ENCODE measurements at regions not wholly inside any gene's neighbourhood (a gene's known extent, or its start where the extent isn't known, plus 50 kb on each side); places are given as distances from the start of the nearest gene placed in this dataset.

DNA sequence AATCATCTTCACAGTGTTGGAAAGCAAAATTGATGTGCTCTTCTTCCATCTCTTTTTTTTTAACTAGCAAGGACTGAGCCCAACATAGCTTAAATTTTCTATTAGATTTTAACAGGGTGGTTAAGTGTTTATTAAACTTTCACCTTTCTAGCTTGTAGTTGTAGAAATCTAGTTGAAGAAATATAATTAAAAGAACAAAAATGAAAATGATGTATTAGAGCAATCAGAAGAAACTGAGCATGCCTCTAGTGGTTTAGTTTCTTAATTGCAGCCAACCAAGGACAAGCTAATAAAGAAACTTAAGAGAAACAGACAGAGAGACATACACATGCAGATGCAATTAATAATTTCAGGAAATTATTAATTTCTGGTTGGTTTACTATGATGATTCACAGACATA, 673.0 kb upstream of the LMO3 start:
- no peak for ATAC-seq
- no peak overlapping the region for H3K27ac Mint-ChIP-seq
- peaks cover 14% of the 10 kb centered on the region for H3K9me3 Mint-ChIP-seq

DNA sequence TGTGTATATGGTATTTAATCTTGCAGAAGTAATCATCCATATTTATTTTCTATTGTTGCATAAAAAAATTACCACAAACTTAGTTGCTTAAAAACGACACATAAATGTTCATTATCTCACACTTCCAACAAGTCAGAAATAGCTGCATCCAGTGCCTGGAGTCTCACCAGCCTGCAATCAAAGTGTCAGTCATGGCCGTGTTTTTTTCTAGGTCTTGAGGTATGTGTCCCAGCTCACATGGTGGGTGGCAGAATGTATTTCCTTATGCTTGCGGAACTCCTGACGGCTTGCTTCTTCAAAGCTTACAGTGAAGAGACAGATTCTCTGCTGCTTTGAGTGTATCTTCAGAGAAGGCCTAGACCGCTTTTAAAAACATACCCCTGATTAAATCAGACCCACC, 670.2 kb upstream of the LMO3 start:
- no peaks in the 10 kb centered on the region for H3K36me3 Mint-ChIP-seq
- no peak overlapping the region for H3K27ac Mint-ChIP-seq
- DNase-seq (ENCODE audit: low spot score in 2 of 2) (no peak), ATAC-seq (no peak)
- H3K4me1 Mint-ChIP-seq = no peaks in the 10 kb centered on the region
- H3K4me3 Mint-ChIP-seq = no peak overlapping the region
- peaks cover 14% of the 10 kb centered on the region for H3K9me3 Mint-ChIP-seq

More for the DNA sequence above, 673.0 kb upstream of the LMO3 start:
- Mint-ChIP-seq H3K36me3 (no peaks in the 10 kb centered on the region), H3K4me3 (no peak overlapping the region), H3K4me1 (no peaks in the 10 kb centered on the region)
- DNase-seq (ENCODE audit: low spot score in 2 of 2) = no peak

DNA sequence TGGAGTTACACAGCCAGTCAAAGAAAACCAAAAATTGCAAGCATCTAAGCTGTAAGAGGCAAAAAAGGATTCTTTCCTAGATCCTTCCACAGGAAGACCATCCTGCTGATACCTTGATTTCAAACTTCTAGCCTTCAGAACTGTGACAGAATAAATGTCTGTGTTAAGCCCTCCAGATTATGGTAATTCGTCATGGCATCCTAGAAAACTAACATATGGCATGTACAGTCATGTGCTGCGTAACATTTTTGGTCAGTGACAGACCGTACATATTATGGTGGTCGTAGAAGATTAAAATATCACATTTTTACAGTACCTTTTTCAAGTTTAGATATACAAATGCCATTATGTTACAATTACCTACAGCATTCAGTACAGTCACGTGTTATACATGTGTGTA, 660.9 kb upstream of the LMO3 start:
- DNase-seq (ENCODE audit: low spot score in 2 of 2) (no peak), ATAC-seq (no peak)
- no peak overlapping the region for H3K27ac Mint-ChIP-seq
- H3K36me3 Mint-ChIP-seq = no peaks in the 10 kb centered on the region
- no peak overlapping the region for H3K4me3 Mint-ChIP-seq
- peaks cover 3% of the 10 kb centered on the region for H3K9me3 Mint-ChIP-seq
- H3K4me1 Mint-ChIP-seq = no peaks in the 10 kb centered on the region

DNA sequence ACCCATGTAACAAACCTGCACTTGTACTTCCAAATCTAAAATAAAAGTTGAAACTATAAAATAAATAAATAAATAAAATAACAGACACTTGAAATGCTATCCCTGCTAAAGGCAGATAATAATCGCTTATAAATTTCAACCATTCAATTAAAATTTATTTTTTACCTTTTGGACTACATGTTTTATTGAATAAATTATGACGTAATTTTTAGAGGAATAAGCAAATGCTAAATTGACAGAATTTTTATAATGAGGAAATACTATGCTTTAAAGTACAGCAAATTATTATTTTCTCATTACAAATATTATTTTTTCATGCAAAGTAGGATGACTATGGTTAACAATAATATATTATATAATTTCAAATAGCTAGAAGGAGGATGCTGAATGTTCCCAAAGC, 658.6 kb upstream of the LMO3 start:
- no peaks in the 10 kb centered on the region for H3K9me3 Mint-ChIP-seq
- ATAC-seq (no peak), DNase-seq (ENCODE audit: low spot score in 2 of 2) (no peak)
- no peaks in the 10 kb centered on the region for H3K4me1 Mint-ChIP-seq
- H3K36me3 Mint-ChIP-seq = no peaks in the 10 kb centered on the region
- no peak overlapping the region for H3K27ac Mint-ChIP-seq
- no peak overlapping the region for H3K4me3 Mint-ChIP-seq

DNA sequence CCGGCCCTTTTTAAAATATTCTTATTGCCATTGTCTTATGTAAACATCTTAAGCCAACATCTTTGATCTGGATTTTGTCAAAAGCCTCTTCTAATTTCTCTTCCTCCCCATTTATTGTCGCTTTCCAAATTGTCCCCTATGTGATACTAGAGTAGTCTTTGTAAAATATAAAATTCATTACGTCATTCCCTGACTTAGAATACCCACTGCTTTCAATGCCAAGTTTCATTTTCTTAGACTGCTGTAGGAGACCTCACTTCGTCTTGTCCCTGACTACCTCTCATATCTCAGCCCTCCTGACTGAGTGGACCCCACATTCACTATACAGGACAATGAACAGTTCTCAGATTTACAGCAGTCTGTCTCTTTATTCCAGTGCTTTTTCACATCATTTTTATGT, 633.9 kb upstream of the LMO3 start:
- DNase-seq (ENCODE audit: low spot score in 2 of 2) (no peak), ATAC-seq (no peak)
- H3K27ac Mint-ChIP-seq = no peak overlapping the region
- H3K4me1 Mint-ChIP-seq = no peaks in the 10 kb centered on the region
- H3K36me3 Mint-ChIP-seq = no peaks in the 10 kb centered on the region
- H3K9me3 Mint-ChIP-seq = peaks cover 23% of the 10 kb centered on the region
- H3K4me3 Mint-ChIP-seq = no peak overlapping the region

DNA sequence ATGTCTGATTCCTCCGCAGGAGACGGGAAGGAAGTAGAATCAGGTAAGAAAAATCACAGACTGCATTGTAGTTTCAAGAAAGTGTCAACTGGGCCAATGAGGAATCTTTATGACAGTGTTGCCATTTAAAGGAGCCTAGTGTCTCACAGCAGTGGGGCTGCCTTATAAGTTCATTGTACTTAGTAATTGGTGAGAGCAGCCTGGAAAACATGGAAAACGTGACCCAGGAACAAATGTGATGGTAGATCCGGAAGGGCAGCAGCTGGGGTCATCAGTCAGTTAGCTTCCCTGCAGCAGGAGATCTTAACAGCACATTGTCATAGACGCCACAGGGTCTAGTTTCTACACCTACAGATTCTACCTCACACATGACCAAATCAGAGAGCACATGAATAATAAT, 630.0 kb upstream of the LMO3 start:
- no peak for ATAC-seq
- H3K36me3 Mint-ChIP-seq = no peaks in the 10 kb centered on the region
- no peak overlapping the region for H3K4me3 Mint-ChIP-seq
- no peak overlapping the region for H3K27ac Mint-ChIP-seq
- H3K4me1 Mint-ChIP-seq = no peaks in the 10 kb centered on the region
- peaks cover 19% of the 10 kb centered on the region for H3K9me3 Mint-ChIP-seq
- no peak for DNase-seq (ENCODE audit: low spot score in 2 of 2)

DNA sequence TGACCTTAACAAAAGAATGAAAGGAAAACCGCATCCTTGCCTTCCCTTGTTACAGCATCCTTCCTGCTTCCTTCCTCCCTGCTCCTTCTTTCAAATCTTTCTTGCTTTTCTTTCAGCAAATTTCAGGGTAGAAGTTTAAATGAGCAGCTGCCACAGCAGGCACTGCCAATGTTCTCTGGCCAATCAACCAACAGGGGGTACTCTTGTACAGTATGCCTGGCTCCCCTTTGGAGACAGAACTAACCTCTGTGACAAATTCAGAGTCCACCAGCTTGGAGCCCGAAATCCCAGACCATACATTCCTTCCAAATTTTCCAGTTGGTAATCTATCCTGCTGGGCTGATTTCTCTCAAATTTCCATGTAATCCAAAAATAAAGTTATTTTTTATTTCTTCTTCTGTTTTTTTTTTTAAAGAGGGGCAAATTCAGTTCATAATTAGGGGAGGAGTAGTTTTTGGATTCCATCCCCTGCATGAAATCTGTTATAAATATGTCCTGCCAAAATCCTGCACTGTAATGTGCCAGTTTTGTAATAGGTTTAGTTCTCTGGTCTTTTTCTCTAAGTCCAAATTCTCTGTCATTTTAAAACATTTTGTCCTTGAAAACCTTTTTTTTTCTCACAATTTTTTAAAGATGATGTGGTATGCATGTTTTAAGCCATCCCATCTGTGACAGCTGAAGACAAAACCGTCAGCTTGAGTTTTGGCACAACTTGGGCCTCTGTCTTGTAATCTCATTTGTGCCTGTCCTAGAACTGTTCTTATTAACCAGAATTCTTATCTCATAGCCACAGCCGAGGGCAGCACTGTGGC, 610.0 kb upstream of the LMO3 start:
- Mint-ChIP-seq H3K9me3 (peaks cover 14% of the 10 kb centered on the region), H3K4me3 (no peak overlapping the region), H3K27ac (no peak overlapping the region), H3K36me3 (no peaks in the 10 kb centered on the region), H3K4me1 (no peaks in the 10 kb centered on the region)
- ATAC-seq = no peak
- DNase-seq (ENCODE audit: low spot score in 2 of 2) = no peak

DNA sequence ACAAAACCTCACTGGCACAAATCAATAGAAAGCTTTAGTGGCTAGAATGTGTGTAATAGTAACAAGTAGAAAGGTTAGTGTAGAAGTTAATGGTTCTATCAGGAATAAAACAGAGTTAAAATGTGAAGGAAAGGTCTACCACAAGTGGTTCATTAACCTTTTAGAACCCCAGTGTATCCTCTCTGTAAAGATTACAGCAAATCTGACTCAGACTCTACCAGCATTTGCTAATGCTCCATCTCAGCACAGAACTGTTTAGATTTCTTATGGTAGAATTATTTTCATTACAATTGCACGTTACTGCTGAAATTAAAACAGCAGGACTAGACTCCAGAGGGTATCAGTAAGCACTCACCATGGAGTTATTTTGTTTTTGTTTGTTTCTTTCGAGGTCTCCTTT, 609.0 kb upstream of the LMO3 start:
- H3K9me3 Mint-ChIP-seq = peaks cover 18% of the 10 kb centered on the region
- H3K27ac Mint-ChIP-seq = no peak overlapping the region
- DNase-seq (ENCODE audit: low spot score in 2 of 2) (no peak), ATAC-seq (no peak)
- H3K4me1 Mint-ChIP-seq = no peaks in the 10 kb centered on the region
- no peaks in the 10 kb centered on the region for H3K36me3 Mint-ChIP-seq
- H3K4me3 Mint-ChIP-seq = no peak overlapping the region

DNA sequence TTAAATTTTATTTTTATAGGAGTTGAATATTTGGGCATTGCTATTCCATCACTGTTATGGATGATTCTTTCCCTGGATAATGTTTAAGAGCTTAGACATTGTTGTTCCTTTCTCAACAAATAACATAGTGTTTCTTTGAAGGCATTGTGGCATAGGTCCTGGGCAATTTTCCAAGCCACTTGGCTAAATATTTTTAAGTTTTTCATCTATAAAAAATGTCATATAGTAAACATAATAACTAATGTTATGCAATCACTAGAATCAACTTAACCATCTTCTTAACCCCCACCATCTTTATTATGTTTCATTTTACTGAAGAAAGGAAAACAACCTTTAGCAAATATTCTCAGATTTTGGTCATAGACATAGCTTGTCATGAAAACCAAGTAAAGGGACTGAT, 600.6 kb upstream of the LMO3 start:
- ATAC-seq (no peak), DNase-seq (ENCODE audit: low spot score in 2 of 2) (no peak)
- no peaks in the 10 kb centered on the region for H3K4me1 Mint-ChIP-seq
- H3K36me3 Mint-ChIP-seq = no peaks in the 10 kb centered on the region
- no peak overlapping the region for H3K27ac Mint-ChIP-seq
- no peak overlapping the region for H3K4me3 Mint-ChIP-seq
- H3K9me3 Mint-ChIP-seq = peaks cover 12% of the 10 kb centered on the region

DNA sequence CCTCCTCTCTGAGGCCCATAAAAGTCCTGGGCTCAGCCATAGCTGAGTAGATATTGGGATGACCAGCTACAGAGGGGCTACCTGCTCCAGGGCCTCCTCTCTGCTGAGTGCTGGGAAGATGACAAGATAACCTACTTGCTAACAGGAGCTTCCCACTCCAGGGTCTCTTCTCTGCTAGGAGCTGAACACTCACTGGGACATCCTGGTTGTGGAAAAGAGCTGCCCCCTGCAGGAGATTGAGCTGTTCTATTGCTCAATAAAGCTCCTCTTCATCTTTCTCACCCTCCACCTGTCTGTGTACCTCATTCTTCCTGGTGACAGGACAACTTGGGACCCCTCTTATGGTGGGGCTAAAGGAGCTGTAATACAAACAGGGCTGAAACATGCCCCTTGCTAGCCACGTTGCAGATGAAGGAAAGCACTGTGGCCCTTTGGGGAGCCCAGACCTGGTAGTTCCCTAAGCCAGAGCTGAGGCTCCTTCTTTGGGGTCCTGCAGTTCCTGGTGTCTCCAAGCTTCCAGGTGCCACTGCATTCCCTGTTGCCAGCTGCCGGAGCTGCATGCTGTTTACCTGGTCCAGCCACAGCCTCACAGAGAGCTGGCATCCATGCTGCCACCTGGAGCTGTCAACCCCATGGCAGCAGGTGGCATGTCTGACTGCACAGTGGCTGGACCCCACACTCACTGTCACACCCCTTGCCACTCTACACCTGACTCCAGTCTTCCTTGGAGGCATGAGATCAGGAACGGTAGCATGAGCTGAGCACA, 598.5 kb upstream of the LMO3 start:
- DNase-seq (ENCODE audit: low spot score in 2 of 2) (no peak), ATAC-seq (peak; percentile 13)
- Mint-ChIP-seq H3K27ac (no peak overlapping the region), H3K4me3 (no peak overlapping the region), H3K4me1 (no peaks in the 10 kb centered on the region), H3K36me3 (no peaks in the 10 kb centered on the region), H3K9me3 (peaks cover 13% of the 10 kb centered on the region)

DNA sequence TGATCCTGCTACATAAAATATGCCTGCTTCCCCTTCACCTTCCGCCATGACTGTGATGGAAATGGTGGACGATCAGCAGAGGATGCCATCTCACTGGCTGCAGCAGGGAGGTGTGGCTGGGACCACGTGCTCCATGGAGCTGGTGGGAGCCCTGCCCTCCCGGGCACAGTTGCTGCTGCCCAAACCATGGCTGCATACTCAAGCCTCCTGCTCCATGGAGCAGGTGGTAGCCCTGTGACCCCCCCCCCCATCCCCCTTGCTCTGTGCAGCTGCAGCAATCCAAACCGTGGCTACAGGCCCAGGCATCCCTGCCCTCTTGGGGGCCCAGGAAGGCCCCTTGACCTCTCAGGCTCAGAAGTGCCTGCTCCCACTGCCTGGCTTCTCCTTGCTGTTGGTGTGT, 597.5 kb upstream of the LMO3 start:
- ATAC-seq (no peak), DNase-seq (ENCODE audit: low spot score in 2 of 2) (no peak)
- Mint-ChIP-seq H3K27ac (no peak overlapping the region), H3K9me3 (peaks cover 15% of the 10 kb centered on the region), H3K4me1 (no peaks in the 10 kb centered on the region), H3K36me3 (no peaks in the 10 kb centered on the region), H3K4me3 (no peak overlapping the region)

DNA sequence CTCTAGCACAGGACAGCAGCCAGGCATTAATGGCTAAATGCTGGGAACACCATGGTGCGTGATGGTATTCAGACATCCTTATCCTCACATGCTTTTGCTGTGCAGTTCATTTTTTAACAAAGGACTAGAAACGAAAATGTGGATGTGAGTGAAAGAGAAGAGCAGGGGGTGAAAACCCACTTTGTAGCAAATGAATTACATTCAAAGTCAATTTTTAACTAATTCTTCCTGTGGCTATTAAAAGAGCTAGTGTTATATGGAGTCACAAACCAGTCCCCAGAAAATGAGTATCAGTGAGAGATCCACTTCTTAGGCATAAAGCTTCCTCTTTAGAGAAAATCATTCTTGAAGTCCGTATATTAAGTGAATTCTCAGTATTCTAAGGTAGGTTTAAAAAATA, 592.0 kb upstream of the LMO3 start:
- Mint-ChIP-seq H3K27ac (no peak overlapping the region), H3K4me1 (no peaks in the 10 kb centered on the region), H3K36me3 (no peaks in the 10 kb centered on the region), H3K9me3 (peaks cover 13% of the 10 kb centered on the region), H3K4me3 (no peak overlapping the region)
- no peak for ATAC-seq
- DNase-seq (ENCODE audit: low spot score in 2 of 2) = no peak

DNA sequence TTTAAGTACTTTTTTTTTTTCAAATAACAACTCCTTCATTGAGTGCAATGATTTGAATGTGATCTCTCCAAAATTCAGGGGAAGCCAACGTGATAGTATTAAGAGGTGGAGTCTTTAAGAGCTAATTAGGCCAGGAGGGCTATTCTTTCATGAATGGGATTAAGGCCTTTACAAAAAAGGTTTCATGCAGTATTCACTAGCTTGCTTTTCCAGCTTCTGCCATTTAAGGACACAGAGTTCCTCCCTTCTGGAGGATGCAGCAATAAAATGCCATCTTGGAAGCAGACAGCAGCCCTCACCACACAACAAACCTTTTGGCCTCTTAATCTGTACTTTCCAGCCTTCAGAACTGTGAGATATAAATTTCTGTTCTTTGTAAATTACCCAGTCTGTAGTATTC, 586.8 kb upstream of the LMO3 start:
- Mint-ChIP-seq H3K9me3 (peaks cover 14% of the 10 kb centered on the region), H3K36me3 (no peaks in the 10 kb centered on the region), H3K4me1 (no peaks in the 10 kb centered on the region), H3K27ac (no peak overlapping the region), H3K4me3 (no peak overlapping the region)
- DNase-seq (ENCODE audit: low spot score in 2 of 2) (no peak), ATAC-seq (no peak)

DNA sequence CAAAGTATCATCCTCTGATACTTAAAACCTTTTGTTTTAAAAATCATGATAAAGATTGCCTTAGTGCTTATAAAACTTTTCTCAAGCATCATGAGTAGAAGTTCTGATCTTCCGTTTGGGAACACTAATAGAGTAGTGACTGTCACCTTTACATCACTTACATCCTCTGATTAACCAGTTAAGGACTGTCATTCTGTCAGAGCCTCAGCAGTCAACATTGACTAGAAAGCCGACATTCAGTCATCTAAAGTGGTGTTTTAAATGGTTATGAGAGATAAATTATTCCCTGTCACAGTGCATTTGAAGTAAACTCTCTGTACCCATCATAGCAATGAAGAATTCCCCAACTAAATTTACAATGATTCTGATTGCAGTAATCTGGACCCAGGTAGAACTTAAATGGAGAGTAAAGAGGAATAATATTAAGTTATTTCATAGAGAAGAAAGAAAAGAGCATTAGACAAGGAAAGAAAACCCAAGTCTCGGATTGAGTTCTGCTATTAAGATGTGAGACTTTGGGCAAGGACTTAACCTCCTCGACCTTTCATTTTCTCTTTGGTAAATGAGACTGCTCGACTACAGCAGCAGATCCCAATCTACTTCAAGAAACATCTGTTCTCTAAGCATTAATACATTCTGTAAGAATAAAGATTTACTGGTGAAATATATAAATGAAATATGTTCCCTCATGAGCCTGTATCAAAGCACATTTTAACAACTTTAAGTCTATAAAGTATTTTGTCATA, 563.9 kb upstream of the LMO3 start:
- DNase-seq (ENCODE audit: low spot score in 2 of 2) = no peak
- H3K9me3 Mint-ChIP-seq = peaks cover 12% of the 10 kb centered on the region
- H3K36me3 Mint-ChIP-seq = no peaks in the 10 kb centered on the region
- no peak overlapping the region for H3K27ac Mint-ChIP-seq
- no peaks in the 10 kb centered on the region for H3K4me1 Mint-ChIP-seq
- ATAC-seq = no peak
- no peak overlapping the region for H3K4me3 Mint-ChIP-seq

DNA sequence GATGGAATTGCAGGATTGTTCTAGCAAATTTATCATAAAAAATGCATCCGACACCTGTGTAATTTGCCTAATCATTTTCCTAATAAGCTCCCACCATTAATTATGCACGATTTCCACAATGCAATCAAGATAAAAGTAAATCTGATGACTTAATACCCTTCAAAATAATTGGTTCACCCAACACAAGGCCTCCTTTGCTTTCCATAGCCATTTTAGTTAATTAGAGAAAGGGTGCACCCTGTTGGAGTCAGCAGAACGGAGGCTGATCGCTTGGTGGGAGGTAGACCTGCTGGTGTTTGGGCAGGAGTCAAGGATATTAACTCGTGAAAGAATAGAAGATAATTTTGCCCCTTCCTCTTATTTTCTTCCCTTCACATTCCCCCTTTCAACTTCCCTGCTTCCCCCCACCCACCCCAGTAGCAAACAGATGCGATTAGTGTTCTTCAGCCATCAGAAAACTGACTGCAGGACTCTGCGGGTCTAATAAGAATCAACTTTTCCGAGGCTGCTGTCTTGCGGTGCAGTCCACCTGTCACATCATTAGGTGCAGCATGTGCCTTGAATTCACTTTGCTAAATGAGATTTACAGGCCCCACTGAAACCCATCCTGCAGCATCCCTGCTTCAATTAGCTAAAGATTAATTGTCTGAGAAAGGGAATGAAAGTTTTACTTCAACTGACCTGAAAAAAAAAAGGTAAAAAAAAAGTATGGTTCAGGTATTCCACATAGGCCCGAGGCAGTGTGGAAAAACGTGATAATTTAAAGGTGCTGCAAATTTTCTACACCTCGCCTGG, 553.7 kb upstream of the LMO3 start:
- no peaks in the 10 kb centered on the region for H3K4me1 Mint-ChIP-seq
- no peak for DNase-seq (ENCODE audit: low spot score in 2 of 2)
- H3K4me3 Mint-ChIP-seq = no peak overlapping the region
- peaks cover 10% of the 10 kb centered on the region for H3K9me3 Mint-ChIP-seq
- no peaks in the 10 kb centered on the region for H3K36me3 Mint-ChIP-seq
- no peak overlapping the region for H3K27ac Mint-ChIP-seq
- no peak for ATAC-seq
